CD4-positive, alpha-beta T cell treated with Interleukin-15 for 1 hour (primary cell): ENCODE measurements at regions not wholly inside any gene's neighbourhood (a gene's known extent, or its start where the extent isn't known, plus 50 kb on each side); places are given as distances from the start of the nearest gene placed in this dataset.

ENCODE experiments used
- DNase-seq: peaks from one replicate; pipeline ENCODE4 v3.0.0-alpha.2; 2020

- DNase-seq = no peak
These were observed 71.2 kb upstream of the IL6 start for GRCh38 chr7:22655781-22656180.

GRCh38 chr7:22654831-22655230 lies 72.2 kb upstream of the IL6 start:
- DNase-seq = no peak

GRCh38 chr7:22653951-22654350 lies 73.0 kb upstream of the IL6 start:
- no peak for DNase-seq

- no peak for DNase-seq
These were observed 75.3 kb upstream of the IL6 start for GRCh38 chr7:22651534-22652243.

GRCh38 chr7:22651036-22651435 lies 76.0 kb upstream of the IL6 start:
- no peak for DNase-seq

GRCh38 chr7:22649686-22650085 lies 77.3 kb upstream of the IL6 start:
- DNase-seq = no peak

- DNase-seq = no peak
These were observed 79.3 kb upstream of the IL6 start for GRCh38 chr7:22647451-22648257.

GRCh38 chr7:22645418-22646181 lies 81.4 kb upstream of the IL6 start:
- DNase-seq = no peak

- DNase-seq = no peak
These were observed 84.5 kb upstream of the IL6 start for GRCh38 chr7:22642454-22642853.

GRCh38 chr7:22640269-22640668 lies 86.7 kb upstream of the IL6 start:
- no peak for DNase-seq

- DNase-seq = no peak
These were observed 87.6 kb upstream of the IL6 start for GRCh38 chr7:22639396-22639795.

- DNase-seq = no peak
These were observed 91.7 kb upstream of the IL6 start for GRCh38 chr7:22635349-22635748.

- no peak for DNase-seq
These were observed 93.0 kb upstream of the IL6 start for GRCh38 chr7:22633954-22634474.

GRCh38 chr7:22633286-22633953 lies 93.6 kb upstream of the IL6 start:
- no peak for DNase-seq

- DNase-seq = no peak
These were observed 94.3 kb upstream of the IL6 start for GRCh38 chr7:22632674-22633073.

GRCh38 chr7:22631730-22632129 lies 95.3 kb upstream of the IL6 start:
- no peak for DNase-seq

- no peak for DNase-seq
These were observed 96.9 kb upstream of the IL6 start for GRCh38 chr7:22630069-22630468.

- DNase-seq = no peak
These were observed 97.9 kb upstream of the IL6 start for GRCh38 chr7:22629056-22629455.

GRCh38 chr7:22628112-22628511 lies 98.9 kb upstream of the IL6 start:
- no peak for DNase-seq

- no peak for DNase-seq
These were observed 99.9 kb upstream of the IL6 start for GRCh38 chr7:22627136-22627535.

GRCh38 chr7:22625251-22625650 lies 101.7 kb upstream of the IL6 start:
- no peak for DNase-seq

GRCh38 chr7:22624781-22625180 lies 102.2 kb upstream of the IL6 start:
- DNase-seq = no peak
